GM12892 (cell line): ENCODE measurements at regions not wholly inside any gene's neighbourhood (a gene's known extent, or its start where the extent isn't known, plus 50 kb on each side); places are given as distances from the start of the nearest gene placed in this dataset.

Source experiments
- POLR2A ChIP-seq: IDR thresholded peaks from 2 replicates; pipeline ENCODE4 v1.6.1; 2011; ENCODE audit warnings: low read depth, low read length, control low read depth
- POLR2AphosphoS5 ChIP-seq: IDR thresholded peaks from 2 replicates; pipeline ENCODE4 v1.6.1; 2011; ENCODE audit warnings: low read depth, low read length, control low read depth
- TAF1 ChIP-seq: IDR thresholded peaks from 2 replicates; pipeline ENCODE4 v1.6.1; 2011; ENCODE audit warnings: low read depth, mild to moderate bottlenecking, control low read depth, low read length, borderline replicate concordance

DNA sequence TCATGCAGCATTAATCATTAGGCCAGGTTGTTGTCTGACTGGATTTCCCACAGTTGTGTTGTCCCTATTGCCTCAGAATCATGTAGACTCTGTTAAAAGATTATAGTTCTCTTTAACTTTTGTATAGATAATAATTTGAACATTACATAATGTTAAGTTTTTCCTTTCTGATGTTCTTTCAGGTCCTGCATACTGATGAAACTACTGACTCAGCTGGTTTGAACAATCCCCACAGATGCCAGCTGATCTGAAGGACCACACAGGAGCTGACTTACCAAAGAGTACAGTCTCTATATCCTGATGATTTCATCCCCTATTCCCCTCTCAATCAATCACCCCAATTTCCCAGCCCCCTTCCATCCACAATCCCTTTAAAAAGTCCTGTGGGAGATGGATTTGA lies 341.2 kb upstream of the MGAT4C start:
- TF ChIP-seq POLR2A (no peak), POLR2AphosphoS5 (no peak), TAF1 (no peak)
